CD14-positive monocyte (primary cell): ENCODE measurements at regions not wholly inside any gene's neighbourhood (a gene's known extent, or its start where the extent isn't known, plus 50 kb on each side); places are given as distances from the start of the nearest gene placed in this dataset.

Experiments
- DNase-seq, 3 donors: peaks; one replicate each; pipeline ENCODE4 v3.0.0-alpha.2; 2011 to 2022
- H2AFZ ChIP-seq: 2 replicates; pipeline ENCODE4 v1.6.0; 2012; ENCODE audit warnings: mild to moderate bottlenecking, low read depth, low read length, inconsistent platforms; ENCODE audit not compliant: insufficient read depth, poor library complexity, severe bottlenecking
- H3K27ac ChIP-seq, 2 donors: 1 replicate in 1 of 2; 2 replicates in 1 of 2; pipeline ENCODE4 v1.5.1; 2012 to 2013; ENCODE audit warnings: low read length in 2 of 2, control low read depth in 1 of 2, inconsistent platforms in 1 of 2, low read depth in 1 of 2, mild to moderate bottlenecking in 1 of 2
- H3K27me3 ChIP-seq, 2 donors: one replicate each; pipeline versions ENCODE4 v1.6.0 to v1.6.1; 2011 to 2013; ENCODE audit warnings: low read length in 2 of 2; ENCODE audit not compliant: control insufficient read depth in 2 of 2, insufficient read depth in 2 of 2
- H3K36me3 ChIP-seq, 2 donors: replicated peaks in 1 of 2; 1 replicate in 1 of 2; 2 replicates in 1 of 2; pipeline versions ENCODE4 v1.5.1 to v1.6.1; 2012 to 2013; ENCODE audit warnings: low read length in 2 of 2, control low read depth in 1 of 2, inconsistent platforms in 1 of 2, mild to moderate bottlenecking in 1 of 2; ENCODE audit not compliant: insufficient read depth in 2 of 2, control insufficient read depth in 1 of 2
- H3K4me1 ChIP-seq, 2 donors: 1 replicate in 1 of 2; 2 replicates in 1 of 2; pipeline versions ENCODE4 v1.5.1 to v1.6.1; 2012 to 2013; ENCODE audit warnings: low read length in 2 of 2, control low read depth in 1 of 2, inconsistent platforms in 1 of 2, mild to moderate bottlenecking in 1 of 2, moderate library complexity in 1 of 2; ENCODE audit not compliant: insufficient read depth in 2 of 2, control insufficient read depth in 1 of 2
- H3K4me2 ChIP-seq: replicated peaks from 2 replicates; pipeline ENCODE3; 2012; ENCODE audit warnings: low read length, moderate library complexity, mild to moderate bottlenecking; ENCODE audit not compliant: poor library complexity, severe bottlenecking; ENCODE audit errors: extremely low read depth
- H3K4me3 ChIP-seq, 3 experiments: fragments of 200-600 bp in 1 of 3; sonication (generic) in 1 of 3; replicated peaks in 1 of 3; 1 replicate in 2 of 3; 2 replicates in 1 of 3; pipeline ENCODE4 v1.5.1; 2011 to 2013; ENCODE audit warnings: low read length in 3 of 3, mild to moderate bottlenecking in 3 of 3, control low read depth in 2 of 3, low read depth in 2 of 3, inconsistent platforms in 1 of 3, moderate library complexity in 1 of 3
- H3K79me2 ChIP-seq: 2 replicates; pipeline ENCODE4 v1.6.0; 2012; ENCODE audit warnings: mild to moderate bottlenecking, control low read depth, inconsistent platforms, low read length, moderate library complexity; ENCODE audit not compliant: insufficient read depth
- H3K9ac ChIP-seq: 2 replicates; pipeline ENCODE4 v1.6.0; 2017; ENCODE audit warnings: low read length, mild to moderate bottlenecking; ENCODE audit not compliant: insufficient read depth, poor library complexity, severe bottlenecking
- H3K9me3 ChIP-seq, 2 donors: replicated peaks in 1 of 2; 1 replicate in 1 of 2; 2 replicates in 1 of 2; pipeline versions ENCODE4 v1.5.1 to v1.6.1; 2012 to 2013; ENCODE audit warnings: low read length in 2 of 2, control low read depth in 1 of 2; ENCODE audit not compliant: control insufficient read depth in 1 of 2, insufficient read depth in 1 of 2
- H4K20me1 ChIP-seq: 2 replicates; pipeline ENCODE4 v1.6.0; 2012; ENCODE audit warnings: mild to moderate bottlenecking, low read length, control low read depth, moderate library complexity; ENCODE audit not compliant: insufficient read depth
- H3K27ac Mint-ChIP-seq, 7 donors: one replicate each; pipeline ENCODE4 v1.8.0; 2020; ENCODE audit warnings: mild to moderate bottlenecking in 7 of 7, mixed read lengths in 7 of 7, moderate library complexity in 6 of 7, inconsistent platforms in 2 of 7
- H3K27me3 Mint-ChIP-seq, 3 donors: one replicate each; pipeline ENCODE4 v1.8.0; 2021 to 2022; ENCODE audit warnings: low read depth in 3 of 3, mild to moderate bottlenecking in 3 of 3, mixed read lengths in 3 of 3, moderate library complexity in 3 of 3, inconsistent platforms in 1 of 3
- H3K36me3 Mint-ChIP-seq, 2 donors: one replicate each; pipeline ENCODE4 v1.8.0; 2020; ENCODE audit warnings: mixed read lengths in 2 of 2, inconsistent platforms in 1 of 2, mild to moderate bottlenecking in 1 of 2
- H3K4me1 Mint-ChIP-seq: one replicate; pipeline ENCODE4 v1.8.0; 2020; ENCODE audit warnings: mild to moderate bottlenecking, mixed read lengths
- H3K4me3 Mint-ChIP-seq, 2 donors: one replicate each; pipeline ENCODE4 v1.8.0; 2020; ENCODE audit warnings: mild to moderate bottlenecking in 2 of 2, mixed read lengths in 2 of 2, moderate library complexity in 1 of 2
- H3K9me3 Mint-ChIP-seq, 7 donors: one replicate each; pipeline ENCODE4 v1.8.0; 2020 to 2022; ENCODE audit warnings: mixed read lengths in 7 of 7, mild to moderate bottlenecking in 6 of 7, moderate library complexity in 6 of 7, inconsistent platforms in 2 of 7
- WGBS: methylation state at CpG from one replicate; pipeline ENCODE4 v1.1.5; 2013; ENCODE audit warnings: missing lambda C conversion rate; ENCODE audit not compliant: insufficient coverage; 5-methylcytosine and 5-hydroxymethylcytosine counted together
- intact Hi-C, 2 donors: fragments of 100-400 bp; cut with micrococcal nuclease; formaldehyde crosslinking; loops; one replicate each; pipeline versions ENCODE4 v1.15.0 to v1.15.1; 2023
- TF ChIP-seq, protein P1 (sequence below): fragments of 200-600 bp; IDR thresholded peaks from one replicate; pipeline ENCODE4 v1.8.0; 2022; ENCODE audit warnings: antibody characterized with exemption, mild to moderate bottlenecking

DNA sequence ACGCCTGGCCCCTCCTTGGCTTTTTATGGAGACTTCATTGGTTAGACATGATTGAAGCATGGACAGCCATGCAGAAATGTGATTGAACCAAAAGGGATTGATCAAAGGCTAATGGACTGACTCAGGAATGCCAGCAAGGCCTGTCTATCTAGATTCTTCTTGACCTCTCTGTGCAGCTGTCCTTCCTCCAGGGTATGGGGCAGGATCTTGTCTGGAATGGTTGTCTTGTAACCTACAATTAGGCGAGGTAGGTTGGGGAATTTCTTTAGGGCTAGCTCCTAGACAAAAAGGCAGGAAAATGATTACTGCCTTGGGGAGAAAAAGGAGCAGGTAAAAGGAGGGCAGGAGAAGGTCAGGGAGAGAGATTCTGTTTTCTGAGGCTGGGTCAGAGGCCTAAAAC lies 59.6 kb upstream of the INCENP start:
- peaks cover 0 to 5% (median 2%) of the 10 kb centered on the region in 3 donors for H3K27me3 Mint-ChIP-seq
- H3K4me3 Mint-ChIP-seq: no peak overlapping the region

GRCh38 chr11:62062223-62062861 lies 61.5 kb upstream of the INCENP start:
- Histone ChIP-seq H3K79me2 (no peaks in the 10 kb centered on the region), H3K4me2 (no peak overlapping the region), H3K4me3 (no peak overlapping the region), H3K27ac (no peak overlapping the region), H3K27me3 (no peaks in the 10 kb centered on the region), H4K20me1 (no peaks in the 10 kb centered on the region), H2AFZ (no peak overlapping the region), H3K9me3 (no peaks in the 10 kb centered on the region), H3K36me3 (no peaks in the 10 kb centered on the region), H3K9ac (no peak overlapping the region), H3K4me1 (no peaks in the 10 kb centered on the region)
- WGBS: 78% methylated on average over 1 of the region's 4 CpGs
- H3K27me3 Mint-ChIP-seq: peaks cover 0 to 3% (median 2%) of the 10 kb centered on the region in 3 donors
- intact Hi-C loops: no loop called here
- H3K27ac Mint-ChIP-seq: no peak overlapping the region
- peaks cover 0 to 2% (median 0%) of the 10 kb centered on the region in 7 donors for H3K9me3 Mint-ChIP-seq
- TF ChIP-seq, protein P1, sequence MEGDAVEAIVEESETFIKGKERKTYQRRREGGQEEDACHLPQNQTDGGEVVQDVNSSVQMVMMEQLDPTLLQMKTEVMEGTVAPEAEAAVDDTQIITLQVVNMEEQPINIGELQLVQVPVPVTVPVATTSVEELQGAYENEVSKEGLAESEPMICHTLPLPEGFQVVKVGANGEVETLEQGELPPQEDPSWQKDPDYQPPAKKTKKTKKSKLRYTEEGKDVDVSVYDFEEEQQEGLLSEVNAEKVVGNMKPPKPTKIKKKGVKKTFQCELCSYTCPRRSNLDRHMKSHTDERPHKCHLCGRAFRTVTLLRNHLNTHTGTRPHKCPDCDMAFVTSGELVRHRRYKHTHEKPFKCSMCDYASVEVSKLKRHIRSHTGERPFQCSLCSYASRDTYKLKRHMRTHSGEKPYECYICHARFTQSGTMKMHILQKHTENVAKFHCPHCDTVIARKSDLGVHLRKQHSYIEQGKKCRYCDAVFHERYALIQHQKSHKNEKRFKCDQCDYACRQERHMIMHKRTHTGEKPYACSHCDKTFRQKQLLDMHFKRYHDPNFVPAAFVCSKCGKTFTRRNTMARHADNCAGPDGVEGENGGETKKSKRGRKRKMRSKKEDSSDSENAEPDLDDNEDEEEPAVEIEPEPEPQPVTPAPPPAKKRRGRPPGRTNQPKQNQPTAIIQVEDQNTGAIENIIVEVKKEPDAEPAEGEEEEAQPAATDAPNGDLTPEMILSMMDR: no peak
- H3K4me3 Mint-ChIP-seq: peak overlapping the region in 1 of 2 donors; percentile 4
- no peaks in the 10 kb centered on the region for H3K36me3 Mint-ChIP-seq
- H3K4me1 Mint-ChIP-seq: no peaks in the 10 kb centered on the region
- no peak for DNase-seq

More for the DNA sequence above, 59.6 kb upstream of the INCENP start:
- Histone ChIP-seq H3K27me3 (no peaks in the 10 kb centered on the region), H2AFZ (no peak overlapping the region), H3K9me3 (no peaks in the 10 kb centered on the region), H3K4me2 (no peak overlapping the region), H3K9ac (no peak overlapping the region), H3K4me1 (no peaks in the 10 kb centered on the region), H3K4me3 (no peak overlapping the region), H3K36me3 (no peaks in the 10 kb centered on the region), H3K79me2 (no peaks in the 10 kb centered on the region), H3K27ac (no peak overlapping the region), H4K20me1 (no peaks in the 10 kb centered on the region)
- DNase-seq: no peak
- H3K4me1 Mint-ChIP-seq: no peaks in the 10 kb centered on the region
- H3K36me3 Mint-ChIP-seq: no peaks in the 10 kb centered on the region
- TF ChIP-seq, protein P1: no peak
- H3K9me3 Mint-ChIP-seq: peaks cover 0 to 4% (median 0%) of the 10 kb centered on the region in 7 donors
- intact Hi-C loops: no loop called here
- H3K27ac Mint-ChIP-seq: no peak overlapping the region
- WGBS: 95% methylated on average over 2 of the region's 2 CpGs
